ENCODE measurements at regions not wholly inside any gene's neighbourhood (a gene's known extent, or its start where the extent isn't known, plus 50 kb on each side); places are given as distances from the start of the nearest gene placed in this dataset.

DNA sequence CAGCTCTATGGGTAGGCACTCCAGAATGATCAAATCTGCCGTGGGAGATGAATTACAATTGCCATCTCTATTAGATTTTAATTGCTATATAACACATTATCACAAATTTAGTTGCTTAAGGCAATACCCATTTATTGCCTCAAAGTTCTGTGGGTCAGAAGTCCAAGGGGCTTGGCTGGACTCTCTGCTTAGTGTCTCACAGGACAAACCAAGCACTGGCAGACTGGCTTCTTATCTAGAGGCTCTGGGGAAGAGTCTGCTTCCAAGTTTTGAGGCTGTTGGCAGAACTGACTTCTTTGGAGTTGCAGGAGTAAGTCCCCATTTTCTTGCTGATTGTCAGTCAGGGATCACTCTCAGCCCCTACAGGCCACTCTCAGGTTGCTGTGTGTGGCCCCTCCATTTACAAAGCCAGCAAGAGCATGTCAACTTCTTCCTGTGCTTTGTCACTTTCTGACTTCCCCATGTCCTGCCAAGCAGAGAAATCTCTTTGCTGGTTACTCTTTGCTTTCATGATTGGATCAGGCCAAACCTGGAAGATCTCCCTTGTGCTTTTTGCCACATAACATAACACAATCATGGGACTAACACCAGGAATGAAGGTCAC lies 93.5 kb upstream of the PRICKLE2 start:
- H3K27ac ChIP-seq = no peak overlapping the region
- no peaks in the 10 kb centered on the region for H3K9me3 ChIP-seq
- no peak overlapping the region for H3K9ac ChIP-seq (ENCODE audit: low read depth in 2 of 2, low read length in 2 of 2)
- H3K4me1 ChIP-seq = no peaks in the 10 kb centered on the region
- DNase-seq = no peak
- no peaks in the 10 kb centered on the region for H3K36me3 ChIP-seq
- no peaks in the 10 kb centered on the region for H3K27me3 ChIP-seq
- intact Hi-C loops (cut with DNase I) = no loop called here
- H3K4me3 ChIP-seq = no peak overlapping the region
- TF ChIP-seq, protein P1, sequence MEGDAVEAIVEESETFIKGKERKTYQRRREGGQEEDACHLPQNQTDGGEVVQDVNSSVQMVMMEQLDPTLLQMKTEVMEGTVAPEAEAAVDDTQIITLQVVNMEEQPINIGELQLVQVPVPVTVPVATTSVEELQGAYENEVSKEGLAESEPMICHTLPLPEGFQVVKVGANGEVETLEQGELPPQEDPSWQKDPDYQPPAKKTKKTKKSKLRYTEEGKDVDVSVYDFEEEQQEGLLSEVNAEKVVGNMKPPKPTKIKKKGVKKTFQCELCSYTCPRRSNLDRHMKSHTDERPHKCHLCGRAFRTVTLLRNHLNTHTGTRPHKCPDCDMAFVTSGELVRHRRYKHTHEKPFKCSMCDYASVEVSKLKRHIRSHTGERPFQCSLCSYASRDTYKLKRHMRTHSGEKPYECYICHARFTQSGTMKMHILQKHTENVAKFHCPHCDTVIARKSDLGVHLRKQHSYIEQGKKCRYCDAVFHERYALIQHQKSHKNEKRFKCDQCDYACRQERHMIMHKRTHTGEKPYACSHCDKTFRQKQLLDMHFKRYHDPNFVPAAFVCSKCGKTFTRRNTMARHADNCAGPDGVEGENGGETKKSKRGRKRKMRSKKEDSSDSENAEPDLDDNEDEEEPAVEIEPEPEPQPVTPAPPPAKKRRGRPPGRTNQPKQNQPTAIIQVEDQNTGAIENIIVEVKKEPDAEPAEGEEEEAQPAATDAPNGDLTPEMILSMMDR (IDR thresholded peaks at IDR 0.05) = no peak

DNA sequence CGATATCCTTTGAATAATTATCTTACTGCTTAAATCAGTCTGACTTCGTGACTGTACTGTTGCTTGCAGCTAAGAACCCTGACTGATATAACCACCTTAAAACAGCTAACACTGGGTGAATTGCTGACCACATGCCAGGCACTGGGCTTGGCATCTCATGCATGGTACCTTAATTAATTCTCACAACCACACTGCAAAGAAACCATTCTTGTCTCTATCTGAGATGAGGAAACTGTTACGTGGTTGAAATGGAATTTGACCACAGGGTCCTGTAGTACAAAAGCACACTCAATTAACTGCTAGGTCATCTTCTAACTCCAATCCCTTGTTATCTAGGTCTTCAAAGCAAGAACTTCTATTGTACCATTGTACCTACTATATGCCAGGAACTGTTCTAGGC lies 92.7 kb upstream of the PRICKLE2 start:
- DNase-seq = no peak
- H3K36me3 ChIP-seq = no peaks in the 10 kb centered on the region
- intact Hi-C loops (cut with DNase I) = no loop called here
- no peak overlapping the region for H3K9ac ChIP-seq (ENCODE audit: low read depth in 2 of 2, low read length in 2 of 2)
- H3K27ac ChIP-seq = no peak overlapping the region
- H3K4me3 ChIP-seq = no peak overlapping the region
- H3K4me1 ChIP-seq = no peaks in the 10 kb centered on the region
- no peaks in the 10 kb centered on the region for H3K27me3 ChIP-seq
- TF ChIP-seq, protein P1 (IDR thresholded peaks at IDR 0.05) = no peak
- no peaks in the 10 kb centered on the region for H3K9me3 ChIP-seq

DNA sequence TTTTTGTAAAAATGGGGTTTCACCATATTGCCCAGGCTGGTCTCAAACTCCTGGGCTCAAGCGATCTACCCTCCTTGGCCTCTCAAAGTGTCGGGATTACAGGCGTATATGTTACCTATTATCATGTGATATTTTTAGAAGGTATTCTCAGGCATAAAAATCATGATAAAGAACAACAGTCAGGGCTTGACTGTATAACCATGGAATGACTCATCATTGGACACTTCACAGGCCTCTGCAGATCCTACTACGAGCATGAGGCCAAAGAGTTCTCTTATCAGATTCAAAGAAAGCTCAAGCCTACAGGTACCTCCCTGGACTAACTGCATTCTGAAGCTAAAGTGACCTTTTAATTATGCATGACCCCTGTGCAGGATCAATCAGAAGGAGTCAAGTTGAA lies 91.7 kb upstream of the PRICKLE2 start:
- H3K4me1 ChIP-seq = no peaks in the 10 kb centered on the region
- H3K27me3 ChIP-seq = no peaks in the 10 kb centered on the region
- H3K27ac ChIP-seq = no peak overlapping the region
- no peaks in the 10 kb centered on the region for H3K9me3 ChIP-seq
- no peaks in the 10 kb centered on the region for H3K36me3 ChIP-seq
- H3K9ac ChIP-seq (ENCODE audit: low read depth in 2 of 2, low read length in 2 of 2) = no peak overlapping the region
- intact Hi-C loops (cut with DNase I) = no loop called here
- TF ChIP-seq, protein P1 (IDR thresholded peaks at IDR 0.05) = no peak
- H3K4me3 ChIP-seq = no peak overlapping the region
- DNase-seq = no peak

DNA sequence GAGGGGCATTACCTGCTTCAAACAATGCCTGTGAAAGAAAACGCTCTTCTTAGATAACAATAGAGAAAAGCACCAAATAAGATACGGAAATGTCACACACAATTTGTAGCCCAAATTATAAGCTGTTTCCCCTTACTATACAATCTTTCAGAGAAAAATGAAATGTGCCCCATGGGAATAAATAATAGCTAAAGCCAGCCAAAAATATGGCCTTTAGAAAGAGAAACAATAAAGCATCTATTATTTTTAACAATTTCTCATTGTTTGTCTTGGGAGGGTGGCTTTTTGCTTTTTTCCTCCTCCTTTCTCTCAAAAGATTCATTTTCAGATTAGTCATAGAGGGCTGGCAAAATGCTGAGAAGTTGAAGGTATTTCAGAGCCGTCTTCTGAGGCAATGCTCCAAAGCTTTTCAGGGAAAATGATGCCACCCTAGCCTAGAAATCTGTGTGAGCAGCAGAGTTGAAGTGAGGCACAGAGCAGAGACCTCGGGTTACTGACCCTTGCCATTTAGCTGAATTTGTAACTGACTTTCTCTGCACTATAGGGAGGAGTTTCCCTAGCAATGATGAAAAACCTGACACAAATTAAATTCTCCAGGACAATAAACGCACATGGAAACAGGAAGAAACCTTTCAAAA lies 86.3 kb upstream of the PRICKLE2 start:
- Histone ChIP-seq H3K4me3 (no peak overlapping the region), H3K27ac (no peak overlapping the region), H3K4me1 (no peaks in the 10 kb centered on the region), H3K9ac (ENCODE audit: low read depth in 2 of 2, low read length in 2 of 2) (no peak overlapping the region), H3K27me3 (no peaks in the 10 kb centered on the region), H3K36me3 (no peaks in the 10 kb centered on the region), H3K9me3 (no peaks in the 10 kb centered on the region)
- intact Hi-C loops (cut with DNase I) = no loop called here
- TF ChIP-seq, protein P1 (IDR thresholded peaks at IDR 0.05) = no peak
- DNase-seq = no peak

DNA sequence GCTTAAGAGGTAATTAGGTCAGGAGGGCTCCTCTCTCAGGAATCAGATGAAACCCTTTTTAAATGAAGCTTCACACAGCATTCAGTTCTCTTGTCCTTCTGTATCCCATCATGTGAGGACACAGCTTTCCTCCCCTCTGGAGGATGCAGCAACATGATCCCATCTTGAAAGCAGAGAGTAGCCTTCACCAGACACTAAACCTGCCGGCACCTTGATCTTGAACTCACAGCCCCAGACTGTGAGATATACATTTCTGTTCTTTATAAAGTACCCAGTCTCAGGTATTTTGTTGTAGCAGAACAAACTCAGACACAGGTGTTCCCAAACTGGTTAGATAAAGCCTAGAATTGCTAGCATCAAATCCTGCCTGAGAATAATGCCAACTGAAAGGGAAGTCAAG lies 83.7 kb upstream of the PRICKLE2 start:
- DNase-seq = no peak
- no peak overlapping the region for H3K27ac ChIP-seq
- no peaks in the 10 kb centered on the region for H3K36me3 ChIP-seq
- no peak overlapping the region for H3K4me3 ChIP-seq
- no peaks in the 10 kb centered on the region for H3K27me3 ChIP-seq
- intact Hi-C loops (cut with DNase I) = no loop called here
- no peaks in the 10 kb centered on the region for H3K4me1 ChIP-seq
- TF ChIP-seq, protein P1 (IDR thresholded peaks at IDR 0.05) = no peak
- no peaks in the 10 kb centered on the region for H3K9me3 ChIP-seq
- no peak overlapping the region for H3K9ac ChIP-seq (ENCODE audit: low read depth in 2 of 2, low read length in 2 of 2)

Measured in colonic mucosa (tissue), 4 donors.